ENCODE measurements at regions not wholly inside any gene's neighbourhood (a gene's known extent, or its start where the extent isn't known, plus 50 kb on each side); places are given as distances from the start of the nearest gene placed in this dataset.

DNA sequence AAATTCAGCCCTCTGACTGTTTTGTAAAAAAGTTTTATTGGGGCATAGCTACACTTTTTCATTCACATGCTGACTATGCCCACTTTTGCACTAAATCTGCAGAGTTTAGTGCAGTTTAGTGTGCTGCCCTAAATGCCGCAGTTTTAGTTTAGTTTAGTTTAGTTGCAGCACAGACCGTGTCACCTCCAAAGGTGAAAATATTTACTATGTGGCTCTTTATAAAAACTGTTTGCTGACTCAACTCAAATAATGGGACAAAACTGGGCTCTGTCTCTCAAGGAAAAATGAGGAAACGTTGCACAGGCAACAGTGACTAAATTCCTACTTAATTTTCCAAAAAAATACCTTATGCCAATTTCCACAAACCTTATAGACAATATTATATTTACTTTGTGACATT is 314.2 kb downstream of the C4orf33 start:
- Histone ChIP-seq H3K4me3 (ENCODE audit: low read depth, low read length) (no peak overlapping the region), H3K4me1 (ENCODE audit: control insufficient read depth, insufficient read depth, low read length) (no peaks in the 10 kb centered on the region), H3K36me3 (ENCODE audit: control insufficient read depth in 2 of 2, insufficient read depth in 1 of 2, low read length in 2 of 2) (no peaks in the 10 kb centered on the region), H3K9me3 (ENCODE audit: control insufficient read depth, insufficient read depth, low read depth, low read length) (no peaks in the 10 kb centered on the region), H3K27ac (ENCODE audit: extremely low read depth, low read depth, low read length) (no peak overlapping the region)
- CTCF ChIA-PET: no interaction called here
- TF ChIP-seq, protein P1, sequence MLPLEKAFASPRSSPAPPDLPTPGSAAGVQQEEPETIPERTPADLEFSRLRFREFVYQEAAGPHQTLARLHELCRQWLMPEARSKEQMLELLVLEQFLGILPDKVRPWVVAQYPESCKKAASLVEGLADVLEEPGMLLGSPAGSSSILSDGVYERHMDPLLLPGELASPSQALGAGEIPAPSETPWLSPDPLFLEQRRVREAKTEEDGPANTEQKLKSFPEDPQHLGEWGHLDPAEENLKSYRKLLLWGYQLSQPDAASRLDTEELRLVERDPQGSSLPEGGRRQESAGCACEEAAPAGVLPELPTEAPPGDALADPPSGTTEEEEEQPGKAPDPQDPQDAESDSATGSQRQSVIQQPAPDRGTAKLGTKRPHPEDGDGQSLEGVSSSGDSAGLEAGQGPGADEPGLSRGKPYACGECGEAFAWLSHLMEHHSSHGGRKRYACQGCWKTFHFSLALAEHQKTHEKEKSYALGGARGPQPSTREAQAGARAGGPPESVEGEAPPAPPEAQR (tag by site-specific recombination; IDR thresholded peaks at IDR 0.05): no peak
- TF ChIP-seq ZNF221 (tag by site-specific recombination; IDR thresholded peaks at IDR 0.05; ENCODE audit: borderline replicate concordance) (no peak), ZNF692 (tag by site-specific recombination; IDR thresholded peaks at IDR 0.05) (no peak), ZNF501 (tag by site-specific recombination; IDR thresholded peaks at IDR 0.05) (no peak)
- TF ChIP-seq, protein P2, sequence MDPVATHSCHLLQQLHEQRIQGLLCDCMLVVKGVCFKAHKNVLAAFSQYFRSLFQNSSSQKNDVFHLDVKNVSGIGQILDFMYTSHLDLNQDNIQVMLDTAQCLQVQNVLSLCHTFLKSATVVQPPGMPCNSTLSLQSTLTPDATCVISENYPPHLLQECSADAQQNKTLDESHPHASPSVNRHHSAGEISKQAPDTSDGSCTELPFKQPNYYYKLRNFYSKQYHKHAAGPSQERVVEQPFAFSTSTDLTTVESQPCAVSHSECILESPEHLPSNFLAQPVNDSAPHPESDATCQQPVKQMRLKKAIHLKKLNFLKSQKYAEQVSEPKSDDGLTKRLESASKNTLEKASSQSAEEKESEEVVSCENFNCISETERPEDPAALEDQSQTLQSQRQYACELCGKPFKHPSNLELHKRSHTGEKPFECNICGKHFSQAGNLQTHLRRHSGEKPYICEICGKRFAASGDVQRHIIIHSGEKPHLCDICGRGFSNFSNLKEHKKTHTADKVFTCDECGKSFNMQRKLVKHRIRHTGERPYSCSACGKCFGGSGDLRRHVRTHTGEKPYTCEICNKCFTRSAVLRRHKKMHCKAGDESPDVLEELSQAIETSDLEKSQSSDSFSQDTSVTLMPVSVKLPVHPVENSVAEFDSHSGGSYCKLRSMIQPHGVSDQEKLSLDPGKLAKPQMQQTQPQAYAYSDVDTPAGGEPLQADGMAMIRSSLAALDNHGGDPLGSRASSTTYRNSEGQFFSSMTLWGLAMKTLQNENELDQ (tag by site-specific recombination; IDR thresholded peaks at IDR 0.05; ENCODE audit: low read depth): no peak
- POLR2A ChIA-PET: no interaction called here

GRCh38 chr4:129415004-129415403 is 319.1 kb downstream of the C4orf33 start:
- POLR2A ChIA-PET: no interaction called here
- no peak overlapping the region for H3K4me3 ChIP-seq (ENCODE audit: low read depth, low read length)
- H3K27ac ChIP-seq (ENCODE audit: extremely low read depth, low read depth, low read length): no peak overlapping the region

GRCh38 chr4:129420637-129421036 is 324.7 kb downstream of the C4orf33 start:
- TF ChIP-seq, protein P3, sequence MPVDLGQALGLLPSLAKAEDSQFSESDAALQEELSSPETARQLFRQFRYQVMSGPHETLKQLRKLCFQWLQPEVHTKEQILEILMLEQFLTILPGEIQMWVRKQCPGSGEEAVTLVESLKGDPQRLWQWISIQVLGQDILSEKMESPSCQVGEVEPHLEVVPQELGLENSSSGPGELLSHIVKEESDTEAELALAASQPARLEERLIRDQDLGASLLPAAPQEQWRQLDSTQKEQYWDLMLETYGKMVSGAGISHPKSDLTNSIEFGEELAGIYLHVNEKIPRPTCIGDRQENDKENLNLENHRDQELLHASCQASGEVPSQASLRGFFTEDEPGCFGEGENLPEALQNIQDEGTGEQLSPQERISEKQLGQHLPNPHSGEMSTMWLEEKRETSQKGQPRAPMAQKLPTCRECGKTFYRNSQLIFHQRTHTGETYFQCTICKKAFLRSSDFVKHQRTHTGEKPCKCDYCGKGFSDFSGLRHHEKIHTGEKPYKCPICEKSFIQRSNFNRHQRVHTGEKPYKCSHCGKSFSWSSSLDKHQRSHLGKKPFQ (tag by site-specific recombination; IDR thresholded peaks at IDR 0.05): no peak
- TF ChIP-seq ZNF558 (tag by site-specific recombination; IDR thresholded peaks at IDR 0.05) (no peak), ZNF785 (tag by site-specific recombination; IDR thresholded peaks at IDR 0.05) (no peak), ZBTB48 (tag by site-specific recombination; IDR thresholded peaks at IDR 0.05) (no peak), IKZF3 (tag by site-specific recombination; IDR thresholded peaks at IDR 0.05) (no peak), ZNF302 (tag by site-specific recombination; IDR thresholded peaks at IDR 0.05; ENCODE audit: low read depth) (no peak), ZNF112 (tag by site-specific recombination; IDR thresholded peaks at IDR 0.05) (no peak), ZNF830 (tag by site-specific recombination; IDR thresholded peaks at IDR 0.05; ENCODE audit: low read depth) (no peak)
- TF ChIP-seq, protein P4, sequence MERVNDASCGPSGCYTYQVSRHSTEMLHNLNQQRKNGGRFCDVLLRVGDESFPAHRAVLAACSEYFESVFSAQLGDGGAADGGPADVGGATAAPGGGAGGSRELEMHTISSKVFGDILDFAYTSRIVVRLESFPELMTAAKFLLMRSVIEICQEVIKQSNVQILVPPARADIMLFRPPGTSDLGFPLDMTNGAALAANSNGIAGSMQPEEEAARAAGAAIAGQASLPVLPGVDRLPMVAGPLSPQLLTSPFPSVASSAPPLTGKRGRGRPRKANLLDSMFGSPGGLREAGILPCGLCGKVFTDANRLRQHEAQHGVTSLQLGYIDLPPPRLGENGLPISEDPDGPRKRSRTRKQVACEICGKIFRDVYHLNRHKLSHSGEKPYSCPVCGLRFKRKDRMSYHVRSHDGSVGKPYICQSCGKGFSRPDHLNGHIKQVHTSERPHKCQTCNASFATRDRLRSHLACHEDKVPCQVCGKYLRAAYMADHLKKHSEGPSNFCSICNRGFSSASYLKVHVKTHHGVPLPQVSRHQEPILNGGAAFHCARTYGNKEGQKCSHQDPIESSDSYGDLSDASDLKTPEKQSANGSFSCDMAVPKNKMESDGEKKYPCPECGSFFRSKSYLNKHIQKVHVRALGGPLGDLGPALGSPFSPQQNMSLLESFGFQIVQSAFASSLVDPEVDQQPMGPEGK (tag by site-specific recombination; IDR thresholded peaks at IDR 0.05): no peak
- TF ChIP-seq, protein P5, sequence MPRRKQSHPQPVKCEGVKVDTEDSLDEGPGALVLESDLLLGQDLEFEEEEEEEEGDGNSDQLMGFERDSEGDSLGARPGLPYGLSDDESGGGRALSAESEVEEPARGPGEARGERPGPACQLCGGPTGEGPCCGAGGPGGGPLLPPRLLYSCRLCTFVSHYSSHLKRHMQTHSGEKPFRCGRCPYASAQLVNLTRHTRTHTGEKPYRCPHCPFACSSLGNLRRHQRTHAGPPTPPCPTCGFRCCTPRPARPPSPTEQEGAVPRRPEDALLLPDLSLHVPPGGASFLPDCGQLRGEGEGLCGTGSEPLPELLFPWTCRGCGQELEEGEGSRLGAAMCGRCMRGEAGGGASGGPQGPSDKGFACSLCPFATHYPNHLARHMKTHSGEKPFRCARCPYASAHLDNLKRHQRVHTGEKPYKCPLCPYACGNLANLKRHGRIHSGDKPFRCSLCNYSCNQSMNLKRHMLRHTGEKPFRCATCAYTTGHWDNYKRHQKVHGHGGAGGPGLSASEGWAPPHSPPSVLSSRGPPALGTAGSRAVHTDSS (tag by site-specific recombination; IDR thresholded peaks at IDR 0.05): no peak
- TF ChIP-seq, protein P6, sequence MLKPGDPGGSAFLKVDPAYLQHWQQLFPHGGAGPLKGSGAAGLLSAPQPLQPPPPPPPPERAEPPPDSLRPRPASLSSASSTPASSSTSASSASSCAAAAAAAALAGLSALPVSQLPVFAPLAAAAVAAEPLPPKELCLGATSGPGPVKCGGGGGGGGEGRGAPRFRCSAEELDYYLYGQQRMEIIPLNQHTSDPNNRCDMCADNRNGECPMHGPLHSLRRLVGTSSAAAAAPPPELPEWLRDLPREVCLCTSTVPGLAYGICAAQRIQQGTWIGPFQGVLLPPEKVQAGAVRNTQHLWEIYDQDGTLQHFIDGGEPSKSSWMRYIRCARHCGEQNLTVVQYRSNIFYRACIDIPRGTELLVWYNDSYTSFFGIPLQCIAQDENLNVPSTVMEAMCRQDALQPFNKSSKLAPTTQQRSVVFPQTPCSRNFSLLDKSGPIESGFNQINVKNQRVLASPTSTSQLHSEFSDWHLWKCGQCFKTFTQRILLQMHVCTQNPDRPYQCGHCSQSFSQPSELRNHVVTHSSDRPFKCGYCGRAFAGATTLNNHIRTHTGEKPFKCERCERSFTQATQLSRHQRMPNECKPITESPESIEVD (tag by site-specific recombination; IDR thresholded peaks at IDR 0.05): no peak
- no peak overlapping the region for H3K4me3 ChIP-seq (ENCODE audit: low read depth, low read length)
- no peaks in the 10 kb centered on the region for H3K36me3 ChIP-seq (ENCODE audit: control insufficient read depth in 2 of 2, insufficient read depth in 1 of 2, low read length in 2 of 2)
- no peak overlapping the region for H3K27ac ChIP-seq (ENCODE audit: extremely low read depth, low read depth, low read length)
- H3K9me3 ChIP-seq (ENCODE audit: control insufficient read depth, insufficient read depth, low read depth, low read length): no peaks in the 10 kb centered on the region
- no peaks in the 10 kb centered on the region for H3K4me1 ChIP-seq (ENCODE audit: control insufficient read depth, insufficient read depth, low read length)
- POLR2A ChIA-PET: no interaction called here
- CTCF ChIA-PET: no interaction called here

More at GRCh38 chr4:129415004-129415403, 319.1 kb downstream of the C4orf33 start:
- Histone ChIP-seq H3K4me1 (ENCODE audit: control insufficient read depth, insufficient read depth, low read length) (no peaks in the 10 kb centered on the region), H3K9me3 (ENCODE audit: control insufficient read depth, insufficient read depth, low read depth, low read length) (no peaks in the 10 kb centered on the region), H3K36me3 (ENCODE audit: control insufficient read depth in 2 of 2, insufficient read depth in 1 of 2, low read length in 2 of 2) (no peaks in the 10 kb centered on the region)
- CTCF ChIA-PET: no interaction called here
- TF ChIP-seq SALL2 (tag by site-specific recombination; IDR thresholded peaks at IDR 0.05; ENCODE audit: borderline replicate concordance) (no peak), ZNF510 (tag by site-specific recombination; IDR thresholded peaks at IDR 0.05; ENCODE audit: insufficient replicate concordance) (no peak), WT1 (tag by site-specific recombination; IDR thresholded peaks at IDR 0.05) (no peak), ZNF426 (tag by site-specific recombination; IDR thresholded peaks at IDR 0.05) (no peak)

Data from HEK293 (cell line).